Activated naive CD8-positive, alpha-beta T cell treated with anti-CD3 and anti-CD28 coated beads for 36 hours (primary cell): ENCODE measurements at regions not wholly inside any gene's neighbourhood (a gene's known extent, or its start where the extent isn't known, plus 50 kb on each side); places are given as distances from the start of the nearest gene placed in this dataset.
"Not testable (repeated sequence)": the region's sequence is repeated elsewhere in the genome, so short reads cannot be mapped to it uniquely, and the experiment has no call there.

ENCODE experiments used
- DNase-seq: peaks from one replicate; pipeline ENCODE4 v3.0.0; 2021
- H3K27ac Mint-ChIP-seq: one replicate; pipeline ENCODE4 v1.8.0; 2022; ENCODE audit warnings: mild to moderate bottlenecking, moderate library complexity, mixed read lengths
- H3K27me3 Mint-ChIP-seq: one replicate; pipeline ENCODE4 v1.8.0; 2022; ENCODE audit warnings: mild to moderate bottlenecking, mixed read lengths
- H3K36me3 Mint-ChIP-seq: one replicate; pipeline ENCODE4 v1.8.0; 2021; ENCODE audit warnings: mild to moderate bottlenecking, mixed read lengths
- H3K4me1 Mint-ChIP-seq: one replicate; pipeline ENCODE4 v1.8.0; 2021; ENCODE audit warnings: mixed read lengths
- H3K4me3 Mint-ChIP-seq: one replicate; pipeline ENCODE4 v1.8.0; 2022; ENCODE audit warnings: mild to moderate bottlenecking, moderate library complexity, mixed read lengths
- H3K9me3 Mint-ChIP-seq: one replicate; pipeline ENCODE4 v1.8.0; 2022; ENCODE audit warnings: mixed read lengths

DNA sequence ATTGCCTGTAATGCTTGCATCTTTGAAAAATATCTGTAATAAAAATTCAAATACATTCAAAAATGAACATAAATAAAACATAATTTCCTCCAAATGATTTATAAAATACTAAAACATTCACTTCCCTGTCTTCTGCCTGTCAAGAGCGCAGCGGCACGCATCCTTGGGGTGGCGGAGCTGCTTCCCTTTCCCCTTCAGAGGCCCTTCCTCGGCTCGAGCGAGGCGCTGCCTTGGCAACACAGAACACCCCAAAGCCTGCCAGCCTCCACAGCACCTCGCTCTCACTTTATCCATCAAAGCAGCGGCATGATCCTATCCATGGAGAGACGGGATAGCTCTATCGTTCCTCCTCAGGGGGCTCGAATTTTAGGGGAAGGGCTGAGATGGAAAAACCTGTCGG lies 146.2 kb downstream of the GXYLT1 start:
- H3K4me1 Mint-ChIP-seq: no peaks in the 10 kb centered on the region
- H3K4me3 Mint-ChIP-seq: no peak overlapping the region
- H3K27me3 Mint-ChIP-seq: no peaks in the 10 kb centered on the region
- no peaks in the 10 kb centered on the region for H3K36me3 Mint-ChIP-seq
- H3K27ac Mint-ChIP-seq: no peak overlapping the region
- no peaks in the 10 kb centered on the region for H3K9me3 Mint-ChIP-seq
- no peak for DNase-seq

DNA sequence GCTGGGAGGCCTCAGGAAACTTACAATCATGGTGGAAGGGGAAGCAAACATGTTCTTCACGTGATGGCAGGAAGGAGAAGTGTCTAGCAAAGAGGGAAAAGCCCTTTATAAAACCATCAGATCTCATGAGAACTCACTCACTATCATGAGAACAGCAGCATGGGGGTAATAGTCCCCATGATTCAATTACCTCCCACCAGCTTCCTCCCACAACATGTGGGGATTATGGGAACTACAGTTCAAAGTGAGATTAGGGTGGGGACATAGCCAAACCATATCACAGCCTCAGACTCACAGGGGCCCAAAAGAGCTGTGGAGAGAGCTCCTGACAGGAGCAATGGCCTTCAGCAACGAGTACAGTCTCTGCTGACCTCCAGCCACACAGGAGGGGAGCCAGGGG lies 151.4 kb downstream of the GXYLT1 start:
- H3K36me3 Mint-ChIP-seq: no peaks in the 10 kb centered on the region
- no peaks in the 10 kb centered on the region for H3K27me3 Mint-ChIP-seq
- H3K9me3 Mint-ChIP-seq: no peaks in the 10 kb centered on the region
- DNase-seq: no peak
- H3K4me3 Mint-ChIP-seq: no peak overlapping the region
- H3K4me1 Mint-ChIP-seq: no peaks in the 10 kb centered on the region
- no peak overlapping the region for H3K27ac Mint-ChIP-seq

DNA sequence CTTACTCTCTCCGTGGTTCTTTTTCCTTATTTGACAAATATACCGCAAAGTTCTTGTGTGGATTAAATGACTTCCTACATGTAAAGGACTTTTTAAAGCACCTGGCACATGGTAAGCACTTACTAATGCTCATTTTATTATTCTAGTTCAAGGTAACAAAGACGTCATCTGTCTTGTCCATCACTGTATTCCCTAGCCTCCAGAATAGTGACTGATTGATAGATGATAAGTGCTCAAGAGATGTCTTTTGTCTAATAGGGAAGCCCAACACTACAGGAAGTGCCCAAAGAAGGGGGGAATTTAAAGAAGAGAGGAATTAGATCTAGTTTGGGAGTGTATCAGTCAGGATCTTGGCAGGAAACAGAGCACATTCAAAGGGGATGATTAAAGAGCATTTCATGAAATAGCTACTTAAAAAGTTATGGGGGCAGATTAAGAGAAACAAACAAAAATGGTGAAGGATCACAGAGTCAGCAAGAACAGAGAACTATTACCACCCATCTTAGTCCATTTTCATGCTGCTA lies 151.9 kb downstream of the GXYLT1 start:
- DNase-seq: no peak
- no peaks in the 10 kb centered on the region for H3K27me3 Mint-ChIP-seq
- no peaks in the 10 kb centered on the region for H3K9me3 Mint-ChIP-seq
- no peak overlapping the region for H3K27ac Mint-ChIP-seq
- no peak overlapping the region for H3K4me3 Mint-ChIP-seq
- no peaks in the 10 kb centered on the region for H3K36me3 Mint-ChIP-seq
- H3K4me1 Mint-ChIP-seq: no peaks in the 10 kb centered on the region

DNA sequence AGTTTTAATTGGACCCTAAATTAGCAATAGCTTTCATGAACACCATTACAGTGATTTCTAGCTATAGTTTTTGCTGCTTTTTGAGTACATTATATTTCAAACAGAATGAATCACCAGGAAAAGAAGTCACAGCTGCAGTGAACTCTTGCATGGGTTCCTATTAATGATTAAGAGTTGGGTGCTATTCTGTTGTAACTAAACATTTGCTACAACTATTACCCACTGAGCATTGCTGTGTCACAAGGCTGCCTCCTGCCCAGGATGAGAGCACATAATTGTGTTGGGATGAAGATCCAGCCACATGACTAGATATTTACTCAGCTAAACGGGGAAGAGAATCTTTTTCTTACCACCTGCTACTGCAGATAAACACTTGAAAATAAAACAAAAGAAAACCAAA lies 152.7 kb downstream of the GXYLT1 start:
- Mint-ChIP-seq H3K9me3 (no peaks in the 10 kb centered on the region), H3K27ac (no peak overlapping the region), H3K27me3 (no peaks in the 10 kb centered on the region), H3K4me1 (no peaks in the 10 kb centered on the region), H3K36me3 (no peaks in the 10 kb centered on the region), H3K4me3 (no peak overlapping the region)
- DNase-seq: no peak

DNA sequence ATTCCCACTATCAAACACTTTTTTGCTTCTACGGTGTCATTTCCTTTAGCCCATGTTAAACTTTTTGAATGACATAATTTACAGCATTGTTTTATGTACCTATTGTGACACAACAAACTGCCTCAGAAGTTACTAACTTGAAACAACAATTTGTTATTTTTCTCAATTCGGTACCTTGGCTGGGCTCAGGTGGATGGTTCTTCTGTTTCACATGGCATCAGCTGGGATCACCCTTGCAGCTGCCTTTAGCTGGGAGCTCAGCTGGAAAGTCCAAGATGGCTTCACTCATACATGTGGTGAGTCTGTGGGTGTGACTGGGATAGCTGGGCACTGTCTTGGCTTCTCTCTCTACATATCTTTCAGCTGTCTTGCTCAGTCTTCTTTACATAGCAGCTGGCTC lies 156.0 kb downstream of the GXYLT1 start:
- Mint-ChIP-seq H3K36me3 (no peaks in the 10 kb centered on the region), H3K4me1 (no peaks in the 10 kb centered on the region), H3K9me3 (peaks cover 2% of the 10 kb centered on the region), H3K27me3 (no peaks in the 10 kb centered on the region), H3K4me3 (no peak overlapping the region), H3K27ac (no peak overlapping the region)
- no peak for DNase-seq

DNA sequence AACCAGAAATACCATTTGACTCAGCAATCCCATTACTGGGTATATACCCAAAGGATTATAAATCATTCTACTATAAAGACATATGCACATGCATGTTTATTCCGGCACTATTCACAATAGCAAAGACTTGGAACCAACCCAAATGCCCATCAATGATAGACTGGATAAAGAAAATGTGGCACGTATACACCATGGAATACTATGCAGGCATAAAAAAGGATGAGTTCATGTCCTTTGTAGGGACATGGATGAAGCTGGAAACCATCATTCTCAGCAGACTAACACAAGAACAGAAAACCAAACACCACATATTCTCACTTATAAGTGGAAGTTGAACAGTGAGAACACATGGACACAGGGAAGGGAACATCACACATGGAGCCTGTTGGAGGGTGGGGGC lies 158.2 kb downstream of the GXYLT1 start:
- H3K36me3 Mint-ChIP-seq, H3K27ac Mint-ChIP-seq, H3K27me3 Mint-ChIP-seq, H3K9me3 Mint-ChIP-seq, DNase-seq, H3K4me1 Mint-ChIP-seq, H3K4me3 Mint-ChIP-seq: not testable (repeated sequence)

DNA sequence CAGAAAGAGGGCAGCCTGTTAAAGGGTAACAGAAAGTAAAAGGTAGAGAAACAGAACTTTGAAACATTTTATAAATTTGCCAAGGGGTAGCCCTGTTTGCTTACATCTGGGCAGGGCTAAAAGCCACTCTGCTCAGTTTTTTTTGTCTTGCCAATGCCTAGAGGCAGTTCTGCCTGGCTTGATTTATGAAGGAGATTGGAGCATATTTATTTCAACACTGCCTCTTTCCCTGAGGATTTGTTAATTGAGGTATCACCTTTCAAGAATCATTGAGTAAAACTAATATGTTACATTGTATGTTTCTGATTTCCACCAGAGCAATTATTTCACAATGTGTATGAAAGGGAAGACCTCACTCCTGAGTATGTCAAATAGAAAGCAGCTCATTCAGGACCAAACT lies 160.8 kb downstream of the GXYLT1 start:
- Mint-ChIP-seq H3K27ac (no peak overlapping the region), H3K27me3 (peaks cover 6% of the 10 kb centered on the region), H3K36me3 (no peaks in the 10 kb centered on the region), H3K4me3 (no peak overlapping the region), H3K4me1 (no peaks in the 10 kb centered on the region), H3K9me3 (peaks cover 2% of the 10 kb centered on the region)
- no peak for DNase-seq

DNA sequence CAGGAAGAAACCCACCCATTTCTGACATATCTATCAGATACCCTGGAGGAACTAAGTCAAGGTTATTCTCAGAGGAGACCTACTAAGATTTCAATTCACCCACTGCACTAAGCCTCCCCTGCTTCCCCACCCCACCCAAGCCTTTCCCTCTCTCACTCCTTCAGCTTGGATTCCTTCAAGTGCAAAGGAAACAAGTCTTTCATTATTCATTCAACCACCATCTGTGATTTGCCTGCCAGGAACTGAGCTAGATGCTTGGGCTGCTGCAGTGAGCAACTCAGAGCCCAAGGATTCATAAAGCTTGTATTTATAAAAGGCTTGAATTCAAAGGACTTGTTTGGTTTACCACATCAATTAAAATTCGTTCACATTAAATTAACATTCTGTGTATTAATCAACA lies 161.3 kb downstream of the GXYLT1 start:
- peaks cover 6% of the 10 kb centered on the region for H3K27me3 Mint-ChIP-seq
- no peak overlapping the region for H3K4me3 Mint-ChIP-seq
- H3K4me1 Mint-ChIP-seq: no peaks in the 10 kb centered on the region
- no peaks in the 10 kb centered on the region for H3K36me3 Mint-ChIP-seq
- peaks cover 2% of the 10 kb centered on the region for H3K9me3 Mint-ChIP-seq
- no peak overlapping the region for H3K27ac Mint-ChIP-seq
- DNase-seq: no peak

DNA sequence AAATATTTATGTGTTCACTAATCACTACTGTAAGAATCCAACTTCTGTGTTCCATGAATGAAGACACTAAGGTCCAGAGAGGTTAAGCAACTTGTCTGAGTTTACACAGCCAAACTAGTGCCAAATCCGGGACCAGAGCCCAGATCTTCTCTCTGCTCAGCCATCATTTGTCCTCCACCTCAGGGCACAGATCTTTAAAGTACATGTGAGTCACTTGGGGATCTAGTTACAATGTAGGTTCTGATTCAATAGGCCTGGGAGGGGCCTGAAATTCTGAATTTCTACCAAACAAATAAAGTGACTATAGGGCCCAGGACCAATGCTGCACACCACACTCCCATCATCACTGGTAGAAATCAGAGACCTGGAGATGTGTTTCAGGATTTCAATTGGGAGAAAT lies 162.9 kb downstream of the GXYLT1 start:
- peaks cover 9% of the 10 kb centered on the region for H3K27me3 Mint-ChIP-seq
- no peak overlapping the region for H3K4me3 Mint-ChIP-seq
- no peak overlapping the region for H3K27ac Mint-ChIP-seq
- peaks cover 1% of the 10 kb centered on the region for H3K36me3 Mint-ChIP-seq
- H3K4me1 Mint-ChIP-seq: no peaks in the 10 kb centered on the region
- no peak for DNase-seq
- H3K9me3 Mint-ChIP-seq: peaks cover 2% of the 10 kb centered on the region

DNA sequence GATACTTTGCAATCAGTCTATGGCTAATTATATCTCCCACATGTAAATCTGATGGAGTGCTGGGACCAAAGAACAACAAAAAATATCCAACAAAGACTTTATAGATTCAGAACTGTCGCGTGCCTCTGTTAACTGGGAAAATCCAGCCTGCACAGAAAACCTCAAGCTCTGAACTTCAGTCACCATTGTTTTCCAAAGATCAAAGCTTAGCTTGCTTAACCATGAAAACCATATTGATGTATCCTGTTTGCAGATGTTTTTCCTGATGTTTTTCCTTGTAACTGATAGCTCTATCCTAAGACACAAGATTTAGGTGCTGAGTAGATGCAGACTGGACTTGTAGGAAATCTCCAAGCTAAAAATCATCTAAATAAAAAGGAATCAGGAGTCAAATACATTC lies 163.7 kb downstream of the GXYLT1 start:
- H3K27ac Mint-ChIP-seq: no peak overlapping the region

DNA sequence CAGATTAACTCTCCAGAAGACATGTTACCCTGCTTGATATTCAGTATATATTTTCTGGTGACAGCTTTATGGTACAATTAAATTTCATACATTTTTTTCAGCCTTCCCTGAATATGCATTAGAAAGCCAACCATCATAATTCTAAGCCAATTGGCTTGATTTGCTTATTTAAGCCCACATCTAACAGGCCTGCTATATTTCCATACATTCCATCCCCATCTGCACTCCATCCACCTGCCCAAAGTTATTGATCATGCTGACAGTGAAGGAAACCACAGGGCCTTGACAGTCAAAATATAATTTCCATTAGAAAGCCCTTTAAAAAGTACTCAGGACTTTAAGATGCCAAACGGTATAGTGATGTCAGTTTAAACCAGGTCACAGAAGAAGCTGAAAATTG lies 164.3 kb downstream of the GXYLT1 start:
- H3K36me3 Mint-ChIP-seq: peaks cover 1% of the 10 kb centered on the region
- H3K4me3 Mint-ChIP-seq: no peak overlapping the region
- H3K9me3 Mint-ChIP-seq: no peaks in the 10 kb centered on the region
- peaks cover 9% of the 10 kb centered on the region for H3K27me3 Mint-ChIP-seq
- no peak for DNase-seq
- H3K4me1 Mint-ChIP-seq: no peaks in the 10 kb centered on the region
- no peak overlapping the region for H3K27ac Mint-ChIP-seq

More for the DNA sequence above, 163.7 kb downstream of the GXYLT1 start:
- DNase-seq: no peak
- H3K4me3 Mint-ChIP-seq: no peak overlapping the region
- H3K9me3 Mint-ChIP-seq: no peaks in the 10 kb centered on the region
- peaks cover 1% of the 10 kb centered on the region for H3K36me3 Mint-ChIP-seq
- peaks cover 9% of the 10 kb centered on the region for H3K27me3 Mint-ChIP-seq
- H3K4me1 Mint-ChIP-seq: no peaks in the 10 kb centered on the region

DNA sequence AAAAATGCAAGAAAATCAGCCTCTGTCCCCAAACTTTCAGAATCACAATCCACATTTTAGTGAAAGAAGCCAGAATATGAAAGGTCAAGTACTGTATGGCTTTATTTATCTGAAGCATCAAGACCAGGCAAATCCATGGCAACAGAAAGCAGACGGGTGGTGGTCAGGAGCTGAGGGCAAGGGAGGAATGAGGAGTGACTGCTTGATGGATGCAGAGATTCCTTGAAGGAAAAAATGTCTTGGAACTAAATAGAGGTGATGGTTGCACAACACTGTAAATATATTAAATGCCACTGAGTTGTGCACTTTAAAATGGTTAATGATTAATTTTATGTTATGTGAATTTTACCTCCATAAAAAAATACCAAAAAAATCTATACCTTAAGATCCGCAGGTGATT lies 165.1 kb downstream of the GXYLT1 start:
- Mint-ChIP-seq H3K27me3 (peaks cover 9% of the 10 kb centered on the region), H3K9me3 (no peaks in the 10 kb centered on the region), H3K4me1 (no peaks in the 10 kb centered on the region), H3K36me3 (peaks cover 1% of the 10 kb centered on the region), H3K27ac (no peak overlapping the region), H3K4me3 (no peak overlapping the region)
- no peak for DNase-seq

DNA sequence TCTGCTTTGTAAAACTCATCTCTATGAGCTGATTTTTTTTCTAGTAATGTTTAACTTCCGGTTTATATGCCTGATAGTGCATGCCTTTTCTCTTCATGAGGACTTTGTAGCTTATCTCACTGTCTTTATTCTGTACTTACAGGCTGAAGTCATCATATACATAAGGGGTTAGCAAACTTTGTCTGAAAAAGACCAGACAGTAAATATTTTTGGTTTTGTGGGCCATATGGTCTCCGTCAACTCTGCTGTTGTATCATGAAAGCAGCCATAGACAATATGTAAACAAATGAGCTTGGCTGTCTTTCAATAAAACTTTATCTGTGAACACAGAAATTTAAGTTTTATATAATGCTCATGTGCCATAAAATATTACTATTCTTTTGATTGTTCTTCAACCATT lies 172.1 kb downstream of the GXYLT1 start:
- H3K36me3 Mint-ChIP-seq: no peaks in the 10 kb centered on the region
- no peaks in the 10 kb centered on the region for H3K27me3 Mint-ChIP-seq
- DNase-seq: no peak
- H3K27ac Mint-ChIP-seq: no peak overlapping the region
- no peaks in the 10 kb centered on the region for H3K4me1 Mint-ChIP-seq
- H3K4me3 Mint-ChIP-seq: no peak overlapping the region
- H3K9me3 Mint-ChIP-seq: no peaks in the 10 kb centered on the region

DNA sequence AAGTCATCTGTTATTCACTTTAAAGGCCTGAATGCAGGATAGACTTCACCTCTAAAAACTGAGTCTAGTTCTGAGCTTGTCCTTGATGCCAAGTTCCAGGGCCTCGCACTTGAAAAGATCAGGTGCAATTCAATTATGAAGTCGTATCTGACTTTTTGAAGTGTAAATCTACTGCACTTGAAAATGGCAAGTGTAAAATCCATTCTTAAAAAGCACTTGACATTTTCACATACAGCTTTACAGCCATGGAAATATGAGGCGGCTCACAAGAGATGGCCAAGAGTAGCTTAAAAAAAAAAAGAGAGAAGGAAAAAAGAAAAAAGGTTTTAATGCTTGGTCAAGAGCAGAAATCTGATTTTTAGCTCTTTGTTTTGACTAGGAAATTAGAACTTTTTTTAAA lies 172.5 kb downstream of the GXYLT1 start:
- Mint-ChIP-seq H3K4me3 (no peak overlapping the region), H3K27me3 (no peaks in the 10 kb centered on the region), H3K27ac (no peak overlapping the region), H3K36me3 (no peaks in the 10 kb centered on the region), H3K9me3 (no peaks in the 10 kb centered on the region), H3K4me1 (no peaks in the 10 kb centered on the region)
- no peak for DNase-seq

DNA sequence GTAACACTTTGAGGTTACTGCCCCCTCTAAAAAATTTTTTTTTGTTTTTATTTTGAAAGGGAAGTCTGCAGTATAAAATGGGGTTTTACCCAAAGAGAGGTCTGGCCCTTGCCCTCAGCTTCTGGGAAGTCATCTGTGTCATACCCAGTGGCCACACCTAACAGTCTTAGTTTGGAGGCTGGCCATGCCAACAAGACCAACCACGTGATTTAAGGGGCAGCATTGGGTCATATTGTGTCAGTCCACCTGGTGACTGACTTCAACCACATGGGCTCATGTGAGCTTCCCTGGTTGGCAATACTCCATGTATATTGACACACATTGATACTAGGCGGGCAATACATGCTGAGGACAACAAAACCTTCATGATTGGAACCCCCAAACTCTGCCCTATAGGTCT lies 173.9 kb downstream of the GXYLT1 start:
- Mint-ChIP-seq H3K27me3 (no peaks in the 10 kb centered on the region), H3K4me1 (no peaks in the 10 kb centered on the region), H3K36me3 (no peaks in the 10 kb centered on the region), H3K9me3 (no peaks in the 10 kb centered on the region), H3K4me3 (no peak overlapping the region), H3K27ac (no peak overlapping the region)
- no peak for DNase-seq

DNA sequence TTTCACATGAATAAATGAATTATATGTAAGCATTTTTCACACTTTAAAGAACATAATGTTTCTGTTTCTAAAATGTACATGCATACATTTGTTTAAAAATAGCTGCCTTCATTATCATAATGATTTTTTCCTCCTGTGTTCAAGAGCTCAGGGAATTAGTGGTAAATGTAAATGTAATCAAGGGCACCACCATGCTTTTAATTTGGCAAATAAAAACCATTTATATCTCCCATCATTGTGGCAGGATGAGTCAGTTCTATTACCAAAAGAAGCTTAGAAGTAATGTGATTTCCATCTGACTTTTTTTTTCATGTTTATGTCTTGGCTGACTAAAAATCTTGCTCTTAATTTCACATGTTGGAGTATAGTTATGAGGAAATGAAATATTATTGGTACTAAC lies 176.1 kb downstream of the GXYLT1 start:
- no peak overlapping the region for H3K4me3 Mint-ChIP-seq
- H3K9me3 Mint-ChIP-seq: no peaks in the 10 kb centered on the region

More for the DNA sequence above, 176.1 kb downstream of the GXYLT1 start:
- Mint-ChIP-seq H3K27ac (no peak overlapping the region), H3K4me1 (no peaks in the 10 kb centered on the region), H3K27me3 (no peaks in the 10 kb centered on the region), H3K36me3 (no peaks in the 10 kb centered on the region)
- no peak for DNase-seq
